HuH-7 (cell line): ENCODE measurements at regions not wholly inside any gene's neighbourhood (a gene's known extent, or its start where the extent isn't known, plus 50 kb on each side); places are given as distances from the start of the nearest gene placed in this dataset.

Source experiments
- DNase-seq: peaks from one replicate; pipeline ENCODE4 v3.0.0; 2011; ENCODE audit warnings: low spot score

DNA sequence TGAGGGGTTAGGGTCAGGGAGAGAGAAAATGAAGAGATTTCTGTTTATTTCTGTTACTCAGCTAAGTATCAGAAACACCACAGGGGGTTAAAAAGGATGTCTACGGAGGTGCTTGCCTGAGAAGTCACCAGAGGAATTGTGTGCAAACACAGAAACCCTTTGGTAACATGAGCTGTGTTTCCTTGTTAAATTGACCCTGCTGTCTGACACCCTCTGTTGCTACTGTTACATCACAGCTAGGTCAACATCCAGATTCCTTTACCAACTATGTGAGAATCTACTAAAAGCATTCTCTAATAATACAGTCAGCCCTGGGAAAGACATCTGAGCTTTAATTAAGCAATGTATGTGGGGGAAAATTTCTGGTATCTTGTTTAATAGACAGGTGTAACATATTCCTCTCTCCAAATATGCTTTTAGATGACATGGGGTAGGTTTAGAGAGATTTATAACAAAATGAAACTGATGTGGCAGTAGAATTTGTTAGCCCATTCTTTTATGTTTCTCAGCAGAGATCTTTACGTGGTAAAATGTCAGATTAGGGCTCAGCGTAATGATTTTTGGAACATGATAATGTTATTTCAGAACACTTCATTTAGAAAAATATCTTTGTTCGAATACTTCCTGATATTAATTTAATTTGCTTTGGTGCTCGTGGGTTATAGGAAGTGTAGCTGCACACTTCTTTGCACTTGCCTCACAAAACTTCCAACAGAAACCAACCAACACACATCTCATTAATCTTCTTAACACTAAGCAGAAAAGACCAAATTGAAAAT is 168.0 kb upstream of the AHR start:
- DNase-seq, result peak; percentile 73

DNA sequence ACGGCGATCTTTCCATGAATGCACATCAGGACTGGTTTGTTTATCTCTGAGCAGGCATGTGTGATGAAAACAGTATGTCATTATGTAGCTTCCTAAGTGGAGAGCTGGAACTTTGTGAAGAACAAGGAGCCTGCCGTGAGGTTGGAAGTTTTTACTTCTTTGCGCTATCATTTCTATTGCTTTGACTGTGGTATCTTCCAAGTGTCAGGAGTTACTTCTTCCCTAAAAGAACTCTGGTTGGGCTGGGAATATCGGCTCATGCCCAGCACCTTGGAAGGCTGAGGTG is 167.4 kb upstream of the AHR start:
- no peak for DNase-seq

DNA sequence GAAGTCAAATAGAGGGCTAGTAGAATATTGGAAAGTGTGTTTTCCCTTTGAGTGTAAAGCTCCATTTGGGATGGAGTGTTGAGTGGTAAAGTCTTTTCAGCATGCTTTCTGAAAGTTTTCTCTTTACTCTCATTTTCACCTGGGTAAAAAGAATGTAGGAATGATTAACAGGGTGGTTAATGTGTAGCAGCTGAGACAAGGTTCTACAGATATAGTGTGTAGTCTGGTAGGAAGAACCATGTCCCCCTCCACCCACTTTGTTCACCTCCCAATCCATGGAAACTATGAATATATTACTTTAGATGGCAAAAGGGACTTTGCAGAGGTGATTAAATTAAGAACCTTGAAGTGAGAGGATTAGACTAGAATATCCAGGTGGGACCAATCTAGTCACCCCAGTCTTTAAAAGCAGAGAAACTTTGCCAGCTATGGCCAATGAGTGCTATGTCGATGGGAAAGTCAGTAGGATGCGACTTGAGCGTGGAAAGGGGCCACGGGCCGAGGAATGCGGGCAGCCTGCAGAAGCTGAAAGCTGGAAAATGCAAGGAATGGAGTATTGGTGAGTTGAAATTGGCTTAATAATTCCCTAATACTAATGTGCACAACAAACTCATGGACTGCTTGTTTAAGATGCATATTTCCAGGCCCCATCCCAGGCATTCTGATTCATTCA is 166.3 kb upstream of the AHR start:
- DNase-seq, result no peak

- no peak for DNase-seq
Observed at GRCh38 chr7:17132726-17133125, 165.7 kb upstream of the AHR start.

GRCh38 chr7:17133977-17134376 is 164.5 kb upstream of the AHR start:
- DNase-seq, result no peak

DNA sequence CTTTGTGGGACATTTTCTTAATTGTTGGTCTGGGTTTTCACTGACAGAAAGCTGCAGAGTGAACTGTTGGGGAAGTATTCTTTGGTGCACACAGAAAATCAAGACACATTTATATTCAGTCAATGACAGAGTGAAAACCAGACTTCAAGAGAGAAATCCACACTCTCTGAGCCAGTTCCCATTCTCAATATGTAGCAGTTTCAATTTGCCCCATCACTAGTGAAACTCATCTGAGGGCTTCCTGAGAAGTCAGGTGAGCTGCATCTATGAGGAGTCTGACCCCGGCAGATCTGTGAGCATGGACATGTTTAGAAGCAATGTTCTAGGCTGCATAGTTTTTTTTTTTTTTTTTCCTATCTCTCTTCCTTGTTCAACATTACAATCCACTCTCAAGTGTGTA is 163.7 kb upstream of the AHR start:
- no peak for DNase-seq

GRCh38 chr7:17136126-17136525 is 162.3 kb upstream of the AHR start:
- no peak for DNase-seq

DNA sequence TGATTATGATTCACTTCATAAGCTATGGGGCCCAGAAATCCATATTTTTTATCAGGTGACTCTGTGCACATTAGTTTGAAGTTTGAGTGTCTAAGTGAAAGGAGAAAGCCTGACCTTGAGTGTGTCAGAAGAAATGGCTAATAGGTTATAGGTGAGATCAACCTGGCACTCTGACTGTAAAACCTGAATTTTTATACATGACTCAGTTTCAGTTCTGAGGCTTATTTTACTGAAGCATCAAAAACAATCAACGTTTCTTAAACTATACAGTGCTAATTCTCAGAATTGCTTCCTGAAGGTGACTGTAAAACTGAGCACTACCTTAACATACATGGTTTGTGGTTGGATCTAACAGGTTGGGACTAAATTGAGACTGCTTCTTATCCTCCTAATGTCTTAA is 159.4 kb upstream of the AHR start:
- DNase-seq, result no peak

- DNase-seq, result no peak
Observed at GRCh38 chr7:17140406-17140805, 158.0 kb upstream of the AHR start.

GRCh38 chr7:17142831-17143541 is 155.5 kb upstream of the AHR start:
- no peak for DNase-seq

GRCh38 chr7:17144322-17144721 is 154.1 kb upstream of the AHR start:
- no peak for DNase-seq

DNA sequence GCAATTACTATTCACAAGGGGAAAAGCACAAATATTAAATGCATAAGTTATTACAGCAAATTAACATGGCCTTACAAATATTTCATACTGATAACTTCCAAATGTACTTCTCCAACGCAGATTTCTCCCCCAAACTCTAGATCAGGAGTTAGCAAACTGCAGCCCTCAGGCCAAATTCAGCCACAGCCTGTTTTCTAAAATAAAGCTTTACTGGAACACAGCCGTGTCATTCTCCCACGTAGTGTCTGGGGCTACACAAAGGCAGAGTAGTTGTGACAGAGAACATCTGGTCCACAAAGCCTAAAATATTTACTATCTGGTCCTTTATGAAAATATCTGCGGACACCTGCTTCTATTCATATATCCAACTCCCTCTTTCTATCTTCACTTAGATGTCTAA is 151.8 kb upstream of the AHR start:
- no peak for DNase-seq

DNA sequence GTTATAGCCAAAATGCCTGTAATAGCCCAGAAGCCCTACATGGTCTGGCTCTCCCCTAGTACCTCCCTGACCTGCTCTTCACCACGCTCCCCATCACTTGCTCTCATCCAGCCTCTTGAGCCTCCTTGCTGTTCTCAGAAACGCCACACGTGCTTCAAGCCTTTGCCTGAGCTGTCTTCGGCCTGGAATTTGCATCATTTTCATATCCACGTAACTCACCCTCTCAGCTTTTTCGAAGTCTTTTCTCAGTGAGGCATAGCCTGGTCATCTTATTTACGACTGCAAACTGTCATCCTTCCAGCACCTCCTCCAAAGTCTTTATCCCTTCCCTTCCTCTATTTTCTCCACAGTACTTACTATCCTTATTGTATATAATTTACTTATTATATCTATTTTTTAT is 151.0 kb upstream of the AHR start:
- DNase-seq, result no peak

- DNase-seq, result no peak
Observed at GRCh38 chr7:17150018-17150417, 148.4 kb upstream of the AHR start.

GRCh38 chr7:17152721-17153120 is 145.7 kb upstream of the AHR start:
- DNase-seq, result no peak

DNA sequence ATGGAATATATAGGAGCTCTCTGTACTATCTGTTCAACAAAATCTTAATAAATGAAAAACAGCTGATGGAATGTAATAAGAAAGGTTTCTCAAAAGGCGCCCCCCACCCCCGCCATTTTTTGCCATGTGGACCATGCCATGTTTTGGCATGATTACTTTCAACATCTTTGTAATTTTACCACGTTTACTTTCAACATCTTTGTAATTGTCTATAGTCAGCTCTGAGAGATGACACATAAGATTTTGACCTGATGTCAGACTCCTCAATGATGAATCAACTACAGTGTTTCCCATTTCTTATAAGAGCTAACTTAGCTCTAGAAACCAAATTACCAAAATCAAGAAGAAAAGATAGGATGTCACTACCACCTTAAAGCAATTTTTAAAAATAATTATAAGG is 144.9 kb upstream of the AHR start:
- DNase-seq, result no peak

DNA sequence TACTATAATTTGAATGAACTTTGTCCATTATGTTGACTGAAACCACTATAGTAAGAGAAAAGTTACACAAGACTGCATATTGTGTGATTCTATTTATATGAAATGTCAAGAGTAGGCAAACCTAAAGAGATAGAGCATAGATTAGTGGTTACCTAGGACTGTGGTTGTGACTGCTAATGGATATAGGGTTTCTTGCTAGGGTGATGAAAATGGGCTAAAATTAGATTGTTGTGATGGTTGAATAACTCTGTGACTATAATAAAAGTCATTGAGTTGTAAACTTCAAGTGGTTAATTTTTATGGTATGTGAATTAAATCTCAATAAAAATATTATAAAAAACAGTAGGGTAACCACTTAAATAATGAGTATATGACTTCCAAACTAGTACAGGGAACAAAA is 142.9 kb upstream of the AHR start:
- DNase-seq, result no peak

DNA sequence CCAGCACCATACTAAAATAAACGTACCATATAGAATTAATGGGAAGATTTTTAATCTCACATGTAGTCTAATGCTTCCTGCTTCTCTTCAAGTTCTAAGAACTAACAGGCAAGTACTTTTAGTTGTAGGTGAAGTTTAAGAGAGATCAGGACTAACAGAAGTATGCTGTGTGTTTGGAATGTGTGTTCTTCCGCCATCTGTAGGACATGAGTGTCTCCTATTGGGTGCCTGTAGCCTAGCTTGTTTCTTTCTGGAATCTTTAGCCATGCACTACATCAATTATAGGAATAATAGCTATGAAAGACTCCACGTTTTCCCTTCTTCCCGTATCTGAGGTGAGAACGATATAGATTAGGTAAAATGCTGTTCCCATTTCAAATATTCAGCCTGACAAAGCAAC is 140.2 kb upstream of the AHR start:
- DNase-seq, result no peak

DNA sequence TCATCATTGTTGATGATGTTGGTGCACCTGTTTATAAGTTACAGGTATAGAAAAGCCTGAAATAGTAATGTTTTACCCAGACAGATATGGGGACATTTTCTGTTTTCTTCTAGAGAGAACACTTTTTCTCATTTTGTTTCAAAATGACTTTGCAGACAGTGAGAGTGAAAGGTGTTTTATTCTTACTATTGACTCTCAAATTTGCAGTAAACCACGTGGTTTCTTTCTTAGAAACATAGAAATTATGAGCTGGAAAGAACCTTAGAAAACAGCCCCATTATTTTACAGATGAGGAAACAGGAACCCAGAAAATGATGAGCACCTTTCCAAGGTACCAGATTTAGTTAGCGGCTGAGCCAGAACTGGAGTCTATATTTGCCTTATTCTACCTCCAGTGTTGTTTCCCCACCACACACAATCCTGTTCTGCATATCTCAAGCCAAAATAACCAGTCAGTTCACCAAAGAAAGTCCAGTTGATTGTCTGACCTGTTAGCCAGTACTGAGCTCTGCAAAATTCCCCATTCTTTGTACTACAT is 138.9 kb upstream of the AHR start:
- DNase-seq, result no peak

GRCh38 chr7:17166824-17167379 is 131.6 kb upstream of the AHR start:
- DNase-seq, result no peak

- DNase-seq, result no peak
Observed at GRCh38 chr7:17168416-17168815, 130.0 kb upstream of the AHR start.

DNA sequence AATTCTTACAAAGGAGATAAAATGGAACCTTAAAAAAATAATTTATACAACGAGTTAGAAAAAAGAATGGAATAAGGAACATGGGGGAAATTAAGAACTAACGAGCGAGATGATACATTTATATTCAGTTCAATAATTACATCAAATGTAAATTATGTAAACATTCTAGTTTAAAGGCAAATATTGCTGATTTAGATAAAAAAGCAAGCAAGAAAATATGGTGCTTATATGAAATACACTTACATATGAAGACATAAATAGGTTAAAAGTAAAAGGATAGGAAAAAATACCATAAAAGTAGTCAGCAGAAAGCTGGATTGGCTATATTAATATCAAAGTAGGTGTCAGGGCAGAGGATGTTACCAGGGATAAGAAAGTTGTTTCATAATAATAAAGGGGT is 127.0 kb upstream of the AHR start:
- no peak for DNase-seq
